PC-9 (cell line): ENCODE measurements at regions not wholly inside any gene's neighbourhood (a gene's known extent, or its start where the extent isn't known, plus 50 kb on each side); places are given as distances from the start of the nearest gene placed in this dataset.

Experiments used
- BruUV-seq: library from RNA; stranded (reverse); fragments of 400-500 nt; replicated peaks from 2 replicates; lab custom pipeline; 2021; lab: Mats Ljungman, UMichigan
- CTCF ChIA-PET: fragments of 300-600 bp; sonication (Branson Sonifier 250); formaldehyde crosslinking; loops from one replicate; lab custom pipeline; 2022; ENCODE audit warnings: antibody characterized with exemption; lab: Charles Lee
- POLR2A ChIA-PET: fragments of 300-600 bp; sonication (Branson Sonifier 250); formaldehyde crosslinking; loops from one replicate; lab custom pipeline; 2022; ENCODE audit warnings: antibody characterized with exemption; ENCODE audit not compliant: unreplicated experiment; lab: Charles Lee
- DNase-seq, 2 experiments: peaks; one replicate each; pipeline versions ENCODE4 v3.0.0 to v3.0.0-alpha.2; 2015 to 2022; ENCODE audit warnings: mixed read lengths in 1 of 2
- H2AFZ ChIP-seq: fragments of 200-600 bp; sonication (generic); 2 replicates; pipeline ENCODE4 v1.8.1; 2017; ENCODE audit warnings: antibody characterized with exemption
- H3F3A ChIP-seq: fragments of 200-600 bp; sonication (generic); 2 replicates; pipeline ENCODE4 v1.8.1; 2017; ENCODE audit warnings: antibody characterized with exemption, mild to moderate bottlenecking, low read depth; ENCODE audit not compliant: insufficient read depth
- H3K27ac ChIP-seq: fragments of 200-600 bp; sonication (generic); 2 replicates; pipeline ENCODE4 v1.6.1; 2016; ENCODE audit warnings: mixed run types
- H3K27me3 ChIP-seq: fragments of 200-600 bp; sonication (generic); 2 replicates; pipeline ENCODE4 v1.6.1; 2016; ENCODE audit warnings: low read depth, mixed run types; ENCODE audit not compliant: insufficient read depth
- H3K36me3 ChIP-seq: fragments of 200-600 bp; sonication (generic); 2 replicates; pipeline ENCODE4 v1.6.1; 2016; ENCODE audit warnings: low read depth, mixed run types
- H3K4me1 ChIP-seq: fragments of 200-600 bp; sonication (generic); replicated peaks from 2 replicates; pipeline ENCODE4 v1.6.1; 2016; ENCODE audit warnings: mixed run types; ENCODE audit not compliant: insufficient read depth
- H3K4me2 ChIP-seq: fragments of 200-600 bp; sonication (generic); 2 replicates; pipeline ENCODE4 v1.6.1; 2017; ENCODE audit warnings: mixed run types
- H3K4me3 ChIP-seq: fragments of 200-600 bp; sonication (generic); 2 replicates; pipeline ENCODE4 v1.6.1; 2016; ENCODE audit warnings: mixed run types
- H3K79me2 ChIP-seq: fragments of 200-600 bp; sonication (generic); 2 replicates; pipeline ENCODE4 v1.6.1; 2017; ENCODE audit warnings: low read depth, mixed run types
- H3K9me2 ChIP-seq: fragments of 200-600 bp; sonication (generic); 2 replicates; pipeline ENCODE4 v1.8.1; 2017; ENCODE audit warnings: mild to moderate bottlenecking; ENCODE audit not compliant: insufficient read depth
- H3K9me3 ChIP-seq: fragments of 200-600 bp; sonication (generic); 2 replicates; pipeline ENCODE4 v1.8.1; 2016; ENCODE audit warnings: low read depth; ENCODE audit not compliant: insufficient read depth
- H4K20me1 ChIP-seq: fragments of 200-600 bp; sonication (generic); 2 replicates; pipeline ENCODE4 v1.8.1; 2017; ENCODE audit not compliant: insufficient read depth
- CTCF ChIP-seq: fragments of 200-600 bp; sonication (generic); conservative IDR thresholded peaks from 2 replicates; pipeline ENCODE4 v1.6.1; 2017; ENCODE audit warnings: mixed run types, antibody characterized with exemption, mild to moderate bottlenecking, moderate library complexity
- EZH2 ChIP-seq: fragments of 200-600 bp; sonication (generic); IDR thresholded peaks from 2 replicates; pipeline ENCODE4 v1.8.0; 2017; ENCODE audit warnings: antibody characterized with exemption, low read depth
- intact Hi-C: fragments of 100-400 bp; cut with micrococcal nuclease; formaldehyde crosslinking; loops from one replicate; pipeline ENCODE4 v1.10.0; 2022; ENCODE audit not compliant: unreplicated experiment

- no TSS peak for BruUV-seq
- no peak for DNase-seq
- Histone ChIP-seq H3K36me3 (no peaks in the 10 kb centered on the region), H3K27me3 (no peaks in the 10 kb centered on the region), H3F3A (no peaks in the 10 kb centered on the region), H3K4me2 (no peak overlapping the region), H3K27ac (no peak overlapping the region), H3K9me3 (no peaks in the 10 kb centered on the region), H4K20me1 (no peaks in the 10 kb centered on the region), H3K79me2 (no peaks in the 10 kb centered on the region), H3K4me3 (no peak overlapping the region), H3K4me1 (peaks cover 8% of the 10 kb centered on the region; the same call in 1 of the 2 replicates), H3K9me2 (no peaks in the 10 kb centered on the region), H2AFZ (no peak overlapping the region)
- no peak for TF ChIP-seq EZH2
- TF ChIP-seq CTCF, result no peak
- ChIA-PET POLR2A (no interaction called here), CTCF (no interaction called here)
- intact Hi-C loops, result no loop called here
Measured at GRCh38 chr5:73298251-73298771, 125.3 kb downstream of the TMEM174 start.

GRCh38 chr5:73297430-73297829 is 124.4 kb downstream of the TMEM174 start:
- ChIA-PET POLR2A (no interaction called here), CTCF (interaction anchor here (1.0 kb wide), 1 partner anchor 81 kb away, joined by 3 read pairs; no protein-coding TSS in a partner anchor)
- peaks cover 8% of the 10 kb centered on the region; the same call in 1 of the 2 replicates for H3K4me1 ChIP-seq

GRCh38 chr5:73296772-73297171 is 123.8 kb downstream of the TMEM174 start:
- Histone ChIP-seq H3F3A (no peaks in the 10 kb centered on the region), H2AFZ (no peak overlapping the region), H4K20me1 (no peaks in the 10 kb centered on the region), H3K79me2 (no peaks in the 10 kb centered on the region), H3K9me3 (no peaks in the 10 kb centered on the region), H3K4me2 (no peak overlapping the region), H3K4me1 (peaks cover 8% of the 10 kb centered on the region; the same call in 1 of the 2 replicates), H3K27me3 (no peaks in the 10 kb centered on the region), H3K9me2 (no peaks in the 10 kb centered on the region), H3K36me3 (no peaks in the 10 kb centered on the region), H3K27ac (no peak overlapping the region), H3K4me3 (no peak overlapping the region)
- POLR2A ChIA-PET, result no interaction called here
- intact Hi-C loops, result no loop called here
- CTCF ChIA-PET, result interaction anchor here (1.0 kb wide), 1 partner anchor 81 kb away, joined by 3 read pairs; no protein-coding TSS in a partner anchor
- DNase-seq, result peak in 1 of 2 experiments; percentile 49
- TF ChIP-seq CTCF (no peak), EZH2 (no peak)
- BruUV-seq, result no TSS peak

More at GRCh38 chr5:73297430-73297829, 124.4 kb downstream of the TMEM174 start:
- Histone ChIP-seq H3K79me2 (no peaks in the 10 kb centered on the region), H3F3A (no peaks in the 10 kb centered on the region), H4K20me1 (no peaks in the 10 kb centered on the region), H3K36me3 (no peaks in the 10 kb centered on the region), H3K4me2 (no peak overlapping the region), H3K4me3 (no peak overlapping the region), H3K9me2 (no peaks in the 10 kb centered on the region), H3K27me3 (no peaks in the 10 kb centered on the region), H2AFZ (no peak overlapping the region), H3K27ac (no peak overlapping the region), H3K9me3 (no peaks in the 10 kb centered on the region)
- TF ChIP-seq CTCF, result no peak
- no peak for TF ChIP-seq EZH2
- BruUV-seq, result no TSS peak
- intact Hi-C loops, result no loop called here
- DNase-seq, result no peak
